NCI-H2081 (cell line): ENCODE measurements at regions not wholly inside any gene's neighbourhood (a gene's known extent, or its start where the extent isn't known, plus 50 kb on each side); places are given as distances from the start of the nearest gene placed in this dataset.

Experiments used
- DNase-seq, 2 experiments: peaks; one replicate each; lab custom pipeline; 2025; lab: John Stamatoyannopoulos, UW

DNA sequence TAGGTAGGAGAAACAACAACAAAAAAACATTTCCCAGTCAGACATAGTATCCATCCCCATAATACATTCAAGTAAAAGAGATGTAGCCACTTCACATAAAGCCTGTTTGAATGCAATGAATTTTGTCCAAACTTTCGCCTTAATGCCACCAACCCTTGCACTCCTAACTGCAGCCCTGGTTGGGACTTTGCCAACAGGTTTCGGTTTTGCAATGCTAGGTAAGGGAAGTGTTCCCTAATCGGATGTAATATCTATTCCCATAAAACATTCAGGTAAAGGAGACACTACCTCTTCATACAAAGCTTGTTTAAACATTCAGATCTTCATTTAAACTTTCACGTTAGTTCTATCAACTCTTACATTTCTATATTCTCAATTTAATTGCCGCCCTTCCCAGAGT lies 336.1 kb downstream of the DRD1 start:
- no peak for DNase-seq

DNA sequence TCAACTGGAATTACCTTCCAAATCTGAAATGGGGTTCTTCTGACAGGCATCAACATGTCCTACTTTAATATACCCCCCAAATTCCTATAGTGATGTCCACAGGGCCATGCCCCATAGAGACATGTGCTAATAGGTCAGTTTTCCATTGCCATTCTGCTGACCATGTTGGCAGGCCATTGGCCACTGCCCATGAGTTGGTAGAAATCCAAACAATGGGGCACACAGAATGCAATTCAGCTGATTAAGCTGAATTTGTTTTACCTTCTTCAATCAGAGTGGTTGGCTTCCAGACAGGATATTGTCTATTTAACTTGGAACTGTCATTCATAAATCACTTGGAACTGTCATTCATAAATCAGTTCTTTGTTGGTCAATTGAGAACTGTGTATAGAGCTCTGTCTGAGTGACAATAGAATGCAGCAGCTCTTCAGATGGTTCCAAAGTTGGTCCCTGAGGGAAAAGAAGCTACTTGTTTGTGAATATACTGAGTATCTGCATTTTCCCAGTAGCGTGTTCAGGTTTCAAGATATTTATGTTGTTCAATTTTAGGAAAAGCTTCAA lies 336.9 kb downstream of the DRD1 start:
- no peak for DNase-seq

DNA sequence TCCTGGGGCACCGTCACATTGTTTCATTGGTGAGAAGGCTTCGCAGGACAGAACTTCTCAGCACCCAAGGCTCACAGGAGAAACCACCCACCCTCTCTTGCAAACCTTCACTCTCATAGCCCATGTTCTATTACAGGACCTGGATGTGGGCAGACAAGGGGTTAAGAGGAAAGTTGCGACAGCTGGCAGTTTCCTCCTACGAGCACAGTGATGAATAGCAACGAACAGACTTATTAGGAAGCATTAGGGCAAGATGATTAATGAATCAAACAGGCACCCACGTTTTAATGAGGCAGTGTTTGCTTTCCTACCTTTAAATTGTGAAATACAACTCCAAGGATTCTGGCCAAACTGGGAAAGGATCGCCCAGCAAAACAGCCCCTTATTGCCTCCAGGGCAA lies 339.3 kb downstream of the DRD1 start:
- DNase-seq = no peak

DNA sequence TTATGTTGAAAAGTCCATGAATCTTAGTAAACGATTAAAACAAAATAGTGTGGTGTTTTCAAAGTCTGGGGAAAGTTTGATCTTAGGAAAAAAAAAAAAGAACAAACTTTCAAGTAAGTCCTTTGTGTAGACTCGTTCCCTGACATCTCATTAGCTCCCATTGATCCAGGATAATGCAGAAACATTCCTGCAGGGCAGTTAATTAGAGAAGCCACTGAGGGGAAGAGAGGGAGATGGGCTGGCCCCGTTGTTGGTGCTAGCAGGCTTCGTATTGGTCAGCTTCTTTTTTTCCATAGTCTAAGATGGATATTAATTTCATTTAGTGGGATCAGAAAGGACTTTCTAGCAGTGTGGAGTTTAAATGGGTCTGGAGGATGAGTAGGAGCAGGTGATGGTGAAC lies 340.2 kb downstream of the DRD1 start:
- no peak for DNase-seq

- no peak for DNase-seq
Measured at GRCh38 chr5:175102717-175103116, 341.3 kb downstream of the DRD1 start.

DNA sequence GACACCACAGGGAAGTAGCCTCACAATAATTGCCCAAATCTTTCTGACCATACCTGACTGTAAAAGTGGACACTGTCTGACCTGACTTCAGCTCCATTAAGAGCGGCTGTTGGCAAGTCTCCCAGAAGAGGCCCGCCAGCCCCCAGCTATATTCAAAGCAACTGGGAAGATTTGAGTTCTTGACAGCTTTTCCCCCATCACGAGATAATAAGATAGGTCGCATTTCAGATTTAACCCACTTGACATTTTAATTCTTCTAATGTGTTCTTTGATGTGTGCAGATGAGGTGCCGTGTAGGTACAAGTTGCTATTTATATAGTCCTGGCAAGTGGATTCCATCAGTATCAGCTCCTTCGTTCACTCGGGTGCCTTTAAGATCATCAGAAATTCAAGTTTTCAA lies 345.7 kb downstream of the DRD1 start:
- DNase-seq = no peak

- DNase-seq = no peak
Measured at GRCh38 chr5:175096469-175097165, 347.4 kb downstream of the DRD1 start.

DNA sequence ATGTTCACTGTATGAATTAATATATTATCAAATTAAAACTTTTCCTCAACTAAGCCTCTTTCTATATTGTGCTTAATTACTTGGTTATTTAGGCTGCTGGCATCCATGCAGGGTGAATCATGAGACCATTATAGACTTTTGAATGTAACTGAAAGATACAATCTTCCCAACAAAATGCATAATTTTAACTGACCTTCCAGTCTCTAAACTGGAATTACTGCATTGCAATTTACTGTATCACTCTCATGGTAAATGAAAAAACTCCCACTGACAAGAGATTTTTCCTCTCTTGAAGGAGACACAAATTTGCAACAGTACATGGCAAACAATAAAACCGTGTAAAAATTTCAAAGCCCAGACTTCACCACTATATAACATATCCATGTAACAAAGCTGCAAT lies 349.5 kb downstream of the DRD1 start:
- DNase-seq = no peak

- no peak for DNase-seq
Measured at GRCh38 chr5:175092691-175093090, 351.3 kb downstream of the DRD1 start.

DNA sequence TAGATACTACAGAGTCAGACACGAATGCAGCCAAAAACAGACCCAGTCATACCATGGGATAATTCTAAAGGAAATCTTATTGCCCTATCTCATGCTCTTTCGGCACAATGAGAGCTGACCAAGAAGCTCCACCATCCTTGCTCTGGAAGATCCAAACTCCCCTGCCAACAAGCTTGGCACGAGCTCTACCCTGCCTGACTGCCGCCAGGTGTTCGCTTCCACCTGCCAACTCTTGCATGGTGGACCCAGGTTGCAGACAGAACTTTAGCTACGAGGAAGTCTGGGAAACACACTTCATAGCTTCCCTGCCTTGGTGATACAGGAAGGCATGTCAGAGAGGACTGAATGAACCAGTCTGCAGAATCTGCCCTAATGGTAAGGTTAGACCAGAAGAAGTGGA lies 355.0 kb downstream of the DRD1 start:
- DNase-seq = no peak

DNA sequence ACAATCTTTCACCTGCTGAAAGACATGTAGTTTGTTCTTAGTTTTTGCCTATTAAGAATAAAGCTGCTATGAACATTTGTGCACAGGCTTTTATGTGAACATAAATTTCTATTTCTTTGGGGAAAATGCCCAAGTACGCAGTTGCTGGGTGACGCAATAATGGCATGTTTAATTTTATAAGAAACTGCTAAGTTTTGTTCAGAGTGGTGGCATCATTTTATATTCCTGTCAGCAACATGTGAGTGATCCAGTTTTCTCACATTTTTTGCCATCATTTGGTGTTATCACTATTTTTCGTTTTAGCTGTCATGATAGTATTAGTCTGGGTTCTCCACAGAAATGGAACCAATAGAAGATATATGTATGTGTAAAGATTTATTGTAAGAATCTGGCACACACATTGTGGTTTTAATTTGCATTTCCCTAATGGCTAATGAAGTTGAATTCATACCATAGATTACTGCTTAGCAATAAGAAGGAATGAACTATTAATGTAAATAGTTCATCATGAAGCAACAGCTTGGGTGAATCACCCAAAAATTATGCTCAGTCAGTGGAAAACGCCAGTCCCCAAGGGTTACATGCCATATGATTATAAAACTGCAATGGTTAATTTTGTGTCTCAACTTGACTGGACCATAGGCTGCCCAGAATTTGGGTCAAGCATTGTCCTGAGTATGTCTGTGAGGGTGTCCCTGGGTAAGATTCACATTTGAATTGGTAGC lies 358.6 kb downstream of the MSX2 start:
- DNase-seq = no peak

DNA sequence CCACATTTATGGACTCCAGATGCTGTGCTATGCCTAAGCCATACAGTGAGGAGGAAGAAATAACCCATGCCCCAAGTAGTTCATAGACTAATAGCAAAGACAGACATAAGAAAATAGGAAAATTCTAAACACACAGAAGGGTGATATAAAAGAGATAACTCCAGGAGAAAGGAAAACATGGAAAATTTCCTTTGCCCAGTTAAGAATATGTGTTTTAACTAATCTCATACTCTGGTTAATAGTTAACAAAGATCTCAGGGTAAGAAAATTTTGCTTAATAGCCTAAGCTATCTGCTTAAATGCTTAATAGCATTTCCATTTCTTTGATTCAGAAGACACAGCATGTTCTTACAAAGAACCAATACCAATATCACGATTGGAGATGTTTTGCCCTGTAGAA lies 358.0 kb downstream of the MSX2 start:
- no peak for DNase-seq

DNA sequence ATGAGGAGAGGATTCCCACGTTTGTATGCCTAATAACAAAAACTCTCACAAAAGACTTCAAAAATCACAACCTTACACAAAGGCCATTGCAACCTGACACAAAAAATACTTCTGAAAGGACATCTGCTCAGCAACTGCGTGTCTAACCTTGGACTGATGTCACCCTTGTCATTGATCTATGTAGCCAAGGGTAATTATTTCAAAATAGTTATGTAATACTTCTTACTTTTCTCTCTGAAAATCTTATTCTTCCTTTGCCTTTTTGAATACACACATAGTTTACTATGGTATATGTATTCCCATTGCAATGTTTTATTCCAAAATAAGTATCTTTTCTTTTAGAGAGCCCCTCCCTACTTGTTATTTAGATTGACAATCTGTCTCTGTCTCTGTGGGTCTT lies 355.3 kb downstream of the MSX2 start:
- no peak for DNase-seq

GRCh38 chr5:175070283-175070682 lies 345.9 kb downstream of the MSX2 start:
- DNase-seq = no peak

- no peak for DNase-seq
Measured at GRCh38 chr5:175060257-175060656, 335.9 kb downstream of the MSX2 start.

DNA sequence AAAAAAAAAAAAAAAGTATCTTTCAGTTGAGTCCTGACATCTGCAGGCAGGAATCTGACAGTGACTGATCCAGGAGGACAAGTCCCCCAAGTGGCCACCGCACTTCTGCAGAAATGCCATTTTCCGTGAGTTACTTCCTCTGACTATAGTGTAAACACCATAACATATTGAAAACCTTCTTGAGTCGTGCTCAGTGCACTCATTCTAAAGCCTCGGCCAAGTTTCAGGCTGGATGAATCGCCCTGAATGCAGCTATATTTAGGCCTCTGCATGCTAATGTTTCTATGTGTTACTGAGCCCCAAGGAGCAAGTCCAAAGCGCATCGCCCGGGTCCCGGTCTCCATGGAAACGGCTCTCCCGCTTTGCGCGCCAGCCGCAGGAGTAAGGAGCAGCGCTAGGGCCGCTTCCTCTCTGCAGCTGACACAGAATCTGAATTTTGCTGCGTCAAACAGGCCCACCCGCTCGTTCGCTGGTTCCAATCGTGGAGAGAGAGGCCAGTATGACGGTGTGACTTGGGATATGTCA lies 335.4 kb downstream of the MSX2 start:
- no peak for DNase-seq

DNA sequence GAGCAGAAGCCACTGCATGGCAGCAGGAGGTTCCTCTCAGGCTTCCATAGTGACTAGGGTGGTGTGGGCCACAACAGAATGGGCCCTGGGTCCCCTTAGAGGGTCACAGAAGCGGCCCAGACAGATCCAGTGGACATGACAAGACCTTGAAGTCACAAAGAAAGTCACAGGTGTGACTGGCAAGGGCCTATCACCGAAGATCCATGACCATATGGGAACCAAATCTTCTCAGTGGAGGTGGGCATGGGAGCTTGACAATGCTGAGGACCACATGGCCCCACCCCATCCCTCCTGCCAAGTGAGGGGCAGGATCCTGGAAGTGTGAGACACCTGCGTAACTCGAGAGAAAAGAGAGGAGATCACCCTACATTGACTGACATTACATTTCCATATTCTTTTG lies 332.4 kb downstream of the MSX2 start:
- no peak for DNase-seq

DNA sequence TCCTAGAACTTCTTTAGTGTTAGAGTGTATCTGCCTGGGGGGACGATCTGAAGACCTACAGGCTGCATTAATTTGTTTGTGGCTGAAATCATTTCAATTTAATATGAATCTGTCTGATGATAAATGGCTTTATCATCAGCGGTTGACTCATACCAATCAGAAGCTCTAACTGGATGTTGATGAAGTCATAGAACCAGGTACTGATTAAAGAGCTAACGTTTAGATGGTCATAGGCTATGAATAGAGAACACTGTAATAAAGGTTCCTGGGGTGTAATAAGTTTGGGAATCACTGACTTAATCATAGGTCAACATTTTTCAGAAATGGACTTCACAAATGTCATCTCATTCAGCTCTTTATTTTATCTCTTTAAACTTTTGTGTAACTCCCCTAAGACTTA lies 329.9 kb downstream of the MSX2 start:
- no peak for DNase-seq

DNA sequence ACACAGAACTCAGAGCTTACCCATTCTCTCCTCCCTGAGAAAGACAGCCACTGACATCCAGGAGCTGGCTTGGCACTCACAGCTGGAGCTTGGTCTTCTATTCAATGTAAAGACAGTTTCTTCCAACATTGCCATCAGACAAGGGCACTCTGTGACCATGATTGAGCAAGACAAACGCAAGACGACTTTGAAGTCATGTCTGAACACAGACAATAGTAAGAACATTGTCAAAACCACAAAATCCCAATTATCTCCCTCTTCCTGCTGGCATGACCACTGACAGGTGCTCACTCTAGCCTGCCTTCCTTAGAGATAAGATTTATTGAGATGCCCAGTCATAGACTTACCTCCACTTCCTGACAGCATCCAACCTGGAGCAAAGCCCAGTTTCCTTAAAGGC lies 328.0 kb downstream of the MSX2 start:
- DNase-seq = no peak

GRCh38 chr5:175047048-175047447 lies 322.7 kb downstream of the MSX2 start:
- no peak for DNase-seq

DNA sequence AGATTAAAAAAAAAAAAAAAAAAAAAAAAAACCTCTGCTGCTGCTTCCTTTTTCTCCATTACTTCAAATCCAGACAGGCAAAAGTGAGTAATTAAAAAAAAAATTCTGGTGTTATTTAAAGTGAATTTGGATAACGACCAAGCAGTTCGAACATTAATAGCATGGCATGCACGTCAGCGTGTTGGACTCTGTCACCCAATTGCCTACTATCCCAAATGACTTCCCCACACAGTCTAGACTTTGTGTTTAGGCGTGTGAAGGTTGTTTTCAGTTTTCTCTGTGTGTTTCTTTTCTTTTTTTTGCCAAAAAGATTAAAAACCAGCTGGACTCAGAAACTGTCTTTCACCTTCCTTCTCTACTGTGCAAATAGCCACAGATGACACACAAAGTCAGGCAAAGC lies 321.4 kb downstream of the MSX2 start:
- DNase-seq = no peak

DNA sequence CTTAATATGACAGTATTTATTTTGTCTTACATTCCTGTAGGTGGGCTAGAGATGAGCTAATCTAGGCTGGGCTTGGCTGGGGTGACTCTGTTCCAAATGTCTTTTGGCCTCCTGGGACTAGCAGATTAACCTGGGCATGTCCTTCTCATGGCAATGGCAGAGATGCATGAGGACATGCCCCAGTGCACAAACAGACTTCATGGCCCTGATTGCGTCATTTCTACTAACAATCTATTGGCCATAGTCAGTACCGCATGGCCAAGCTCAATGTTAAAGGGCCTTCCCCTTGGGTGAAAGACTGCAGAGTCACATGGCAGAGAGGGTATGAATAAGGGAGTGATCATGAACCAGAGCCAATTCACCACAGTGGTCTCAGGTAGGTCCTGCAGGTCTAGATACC lies 313.4 kb downstream of the MSX2 start:
- DNase-seq = no peak

- no peak for DNase-seq
Measured at GRCh38 chr5:175035882-175036533, 311.6 kb downstream of the MSX2 start.
